HS-27A (cell line): ENCODE measurements at regions not wholly inside any gene's neighbourhood (a gene's known extent, or its start where the extent isn't known, plus 50 kb on each side); places are given as distances from the start of the nearest gene placed in this dataset.

Source experiments
- DNase-seq: peaks from one replicate; pipeline ENCODE4 v3.0.0-alpha.2; 2012; ENCODE audit warnings: low read depth, missing footprints

GRCh38 chr2:149908726-149909683 lies 321.4 kb upstream of the MMADHC start:
- DNase-seq: no peak

GRCh38 chr2:149906886-149907285 lies 319.3 kb upstream of the MMADHC start:
- DNase-seq: no peak

- DNase-seq: no peak
Observed at GRCh38 chr2:149904352-149905175, 317.0 kb upstream of the MMADHC start.

- no peak for DNase-seq
Observed at GRCh38 chr2:149903626-149904025, 316.1 kb upstream of the MMADHC start.

- no peak for DNase-seq
Observed at GRCh38 chr2:149902081-149902480, 314.5 kb upstream of the MMADHC start.

- DNase-seq: no peak
Observed at GRCh38 chr2:149901231-149901859, 313.8 kb upstream of the MMADHC start.

- no peak for DNase-seq
Observed at GRCh38 chr2:149899390-149899789, 311.8 kb upstream of the MMADHC start.

GRCh38 chr2:149894760-149895159 lies 307.2 kb upstream of the MMADHC start:
- DNase-seq: no peak

GRCh38 chr2:149894226-149894625 lies 306.7 kb upstream of the MMADHC start:
- DNase-seq: no peak

GRCh38 chr2:149892563-149892962 lies 305.0 kb upstream of the MMADHC start:
- no peak for DNase-seq

- DNase-seq: no peak
Observed at GRCh38 chr2:149885946-149886345, 298.4 kb upstream of the MMADHC start.

GRCh38 chr2:149885468-149885867 lies 297.9 kb upstream of the MMADHC start:
- no peak for DNase-seq

GRCh38 chr2:149884871-149885270 lies 297.3 kb upstream of the MMADHC start:
- no peak for DNase-seq

- no peak for DNase-seq
Observed at GRCh38 chr2:149877913-149878312, 290.3 kb upstream of the MMADHC start.

- DNase-seq: no peak
Observed at GRCh38 chr2:149877074-149877473, 289.5 kb upstream of the MMADHC start.

- DNase-seq: no peak
Observed at GRCh38 chr2:149873936-149874335, 286.4 kb upstream of the MMADHC start.

- DNase-seq: no peak
Observed at GRCh38 chr2:149872638-149873150, 285.1 kb upstream of the MMADHC start.

- no peak for DNase-seq
Observed at GRCh38 chr2:149872041-149872440, 284.5 kb upstream of the MMADHC start.

- DNase-seq: no peak
Observed at GRCh38 chr2:149871091-149871885, 283.7 kb upstream of the MMADHC start.

GRCh38 chr2:149863227-149863626 lies 275.7 kb upstream of the MMADHC start:
- DNase-seq: no peak

- DNase-seq: no peak
Observed at GRCh38 chr2:149861034-149861433, 273.5 kb upstream of the MMADHC start.
